HG02642 (cell line): ENCODE measurements at regions not wholly inside any gene's neighbourhood (a gene's known extent, or its start where the extent isn't known, plus 50 kb on each side); places are given as distances from the start of the nearest gene placed in this dataset.

ENCODE experiments used
- ATAC-seq: cut with Tn5 transposase; IDR thresholded peaks from one replicate; pipeline ENCODE4 v1.9.1; 2021; ENCODE audit warnings: mild to moderate bottlenecking; ENCODE audit not compliant: unreplicated experiment, poor library complexity

- ATAC-seq = no peak
Observed at GRCh38 chr2:57882895-57883515, 163.6 kb upstream of the VRK2 start.

GRCh38 chr2:57884281-57884680 lies 162.3 kb upstream of the VRK2 start:
- ATAC-seq = no peak

GRCh38 chr2:57885742-57886141 lies 160.9 kb upstream of the VRK2 start:
- no peak for ATAC-seq

GRCh38 chr2:57886161-57886786 lies 160.3 kb upstream of the VRK2 start:
- no peak for ATAC-seq

GRCh38 chr2:57888463-57888862 lies 158.1 kb upstream of the VRK2 start:
- ATAC-seq = no peak

GRCh38 chr2:57890464-57890863 lies 156.1 kb upstream of the VRK2 start:
- ATAC-seq = peak; percentile 39

GRCh38 chr2:57891086-57891712 lies 155.4 kb upstream of the VRK2 start:
- ATAC-seq = no peak

GRCh38 chr2:57892920-57893319 lies 153.7 kb upstream of the VRK2 start:
- peak; percentile 82 for ATAC-seq

- ATAC-seq = no peak
Observed at GRCh38 chr2:57893347-57893746, 153.3 kb upstream of the VRK2 start.

GRCh38 chr2:57893786-57894185 lies 152.8 kb upstream of the VRK2 start:
- no peak for ATAC-seq

GRCh38 chr2:57894381-57894780 lies 152.2 kb upstream of the VRK2 start:
- no peak for ATAC-seq

- ATAC-seq = no peak
Observed at GRCh38 chr2:57897920-57898319, 148.7 kb upstream of the VRK2 start.

- ATAC-seq = no peak
Observed at GRCh38 chr2:57899898-57900297, 146.7 kb upstream of the VRK2 start.

GRCh38 chr2:57902578-57902977 lies 144.0 kb upstream of the VRK2 start:
- ATAC-seq = no peak

GRCh38 chr2:57906152-57906732 lies 140.4 kb upstream of the VRK2 start:
- ATAC-seq = peak; percentile 71

- ATAC-seq = no peak
Observed at GRCh38 chr2:57907411-57907810, 139.2 kb upstream of the VRK2 start.

GRCh38 chr2:57908736-57909161 lies 137.9 kb upstream of the VRK2 start:
- peak; percentile 83 for ATAC-seq

- ATAC-seq = no peak
Observed at GRCh38 chr2:57918126-57918525, 128.5 kb upstream of the VRK2 start.

- ATAC-seq = no peak
Observed at GRCh38 chr2:57920342-57920939, 126.2 kb upstream of the VRK2 start.

- ATAC-seq = no peak
Observed at GRCh38 chr2:57934659-57935058, 111.9 kb upstream of the VRK2 start.

- no peak for ATAC-seq
Observed at GRCh38 chr2:57936216-57936615, 110.4 kb upstream of the VRK2 start.
